ENCODE measurements at regions not wholly inside any gene's neighbourhood (a gene's known extent, or its start where the extent isn't known, plus 50 kb on each side); places are given as distances from the start of the nearest gene placed in this dataset.

DNA sequence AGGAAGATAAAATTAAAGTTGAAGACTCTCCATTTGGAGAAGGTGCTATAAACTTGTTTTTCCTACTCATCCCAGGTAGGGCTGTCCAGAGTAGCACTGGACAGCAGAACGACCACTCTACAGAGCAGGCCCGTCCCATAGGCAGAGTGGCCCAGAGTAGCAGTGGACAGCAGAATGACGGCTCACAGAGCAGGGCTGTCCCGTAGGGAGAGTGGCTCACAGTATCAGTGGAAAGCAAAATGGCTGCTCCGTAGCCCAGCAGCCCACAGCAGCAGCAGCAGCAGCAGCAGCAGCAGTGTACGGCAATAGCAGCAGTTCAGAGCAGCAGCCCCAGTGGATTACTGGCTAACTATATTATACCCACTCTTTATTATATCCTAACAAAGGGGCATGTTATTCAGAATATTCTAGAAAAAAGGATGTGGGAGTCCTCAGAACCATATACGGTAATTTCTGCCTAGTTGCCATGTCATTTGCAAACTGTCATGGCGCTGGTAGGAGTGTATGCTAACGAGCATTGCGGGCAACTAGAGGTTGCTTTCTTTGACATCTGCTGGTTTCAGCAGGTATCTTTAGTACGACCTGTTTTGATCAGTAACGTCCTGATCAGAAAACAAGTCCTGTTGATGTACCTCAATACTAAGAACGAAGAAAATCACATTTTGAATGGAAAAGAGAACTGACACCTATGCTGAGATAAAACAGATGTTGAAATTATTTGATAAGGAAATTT, 567.3 kb downstream of the SLC16A7 start:
- TF ChIP-seq, protein P1, sequence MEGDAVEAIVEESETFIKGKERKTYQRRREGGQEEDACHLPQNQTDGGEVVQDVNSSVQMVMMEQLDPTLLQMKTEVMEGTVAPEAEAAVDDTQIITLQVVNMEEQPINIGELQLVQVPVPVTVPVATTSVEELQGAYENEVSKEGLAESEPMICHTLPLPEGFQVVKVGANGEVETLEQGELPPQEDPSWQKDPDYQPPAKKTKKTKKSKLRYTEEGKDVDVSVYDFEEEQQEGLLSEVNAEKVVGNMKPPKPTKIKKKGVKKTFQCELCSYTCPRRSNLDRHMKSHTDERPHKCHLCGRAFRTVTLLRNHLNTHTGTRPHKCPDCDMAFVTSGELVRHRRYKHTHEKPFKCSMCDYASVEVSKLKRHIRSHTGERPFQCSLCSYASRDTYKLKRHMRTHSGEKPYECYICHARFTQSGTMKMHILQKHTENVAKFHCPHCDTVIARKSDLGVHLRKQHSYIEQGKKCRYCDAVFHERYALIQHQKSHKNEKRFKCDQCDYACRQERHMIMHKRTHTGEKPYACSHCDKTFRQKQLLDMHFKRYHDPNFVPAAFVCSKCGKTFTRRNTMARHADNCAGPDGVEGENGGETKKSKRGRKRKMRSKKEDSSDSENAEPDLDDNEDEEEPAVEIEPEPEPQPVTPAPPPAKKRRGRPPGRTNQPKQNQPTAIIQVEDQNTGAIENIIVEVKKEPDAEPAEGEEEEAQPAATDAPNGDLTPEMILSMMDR (IDR thresholded peaks at IDR 0.05): no peak
- TF ChIP-seq POLR2A (IDR thresholded peaks at IDR 0.05): no peak
- WGBS, 2 donors: 86 to 88% methylated on average over 11 to 13 of the region's 13 CpGs
- intact Hi-C loops (cut with DNase I): no loop called here
- H3K36me3 ChIP-seq (replicated peaks in 1 of 2; ENCODE audit: insufficient read depth in 1 of 2, low read depth in 2 of 2): no peaks in the 10 kb centered on the region
- no peak overlapping the region for H3K4me3 ChIP-seq
- H3K27ac ChIP-seq: no peak overlapping the region
- no peaks in the 10 kb centered on the region for H3K27me3 ChIP-seq
- ATAC-seq (no peak), DNase-seq (no peak)
- no peaks in the 10 kb centered on the region for H3K9me3 ChIP-seq
- no peaks in the 10 kb centered on the region for H3K4me1 ChIP-seq

DNA sequence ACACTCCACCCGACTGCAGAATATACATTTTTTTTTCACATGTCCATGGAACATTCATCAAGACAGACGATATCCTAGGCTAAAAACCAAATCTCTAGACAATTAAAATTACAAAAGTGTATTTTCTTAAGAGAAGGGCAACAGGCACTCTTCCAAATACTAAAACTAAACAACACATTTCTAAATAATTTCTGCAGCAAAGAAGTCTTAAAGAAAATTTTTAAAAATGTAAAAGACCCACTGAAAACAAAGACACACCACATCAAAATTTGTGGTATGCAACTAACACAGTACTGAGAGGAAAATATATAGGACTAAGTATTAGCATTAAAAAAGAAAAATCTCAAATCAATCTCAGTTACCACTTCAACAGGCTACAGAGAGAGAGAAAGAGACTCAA, 570.0 kb downstream of the SLC16A7 start:
- intact Hi-C loops (cut with DNase I): no loop called here
- H3K9me3 ChIP-seq: no peaks in the 10 kb centered on the region
- no peaks in the 10 kb centered on the region for H3K27me3 ChIP-seq
- H3K4me3 ChIP-seq: no peak overlapping the region
- H3K27ac ChIP-seq: no peak overlapping the region
- WGBS, 2 donors: 65 to 74% methylated on average over 2 of the region's 2 CpGs
- H3K4me1 ChIP-seq: peaks cover 4% of the 10 kb centered on the region
- no peaks in the 10 kb centered on the region for H3K36me3 ChIP-seq (replicated peaks in 1 of 2; ENCODE audit: insufficient read depth in 1 of 2, low read depth in 2 of 2)
- DNase-seq (no peak), ATAC-seq (no peak)
- no peak for TF ChIP-seq POLR2A (IDR thresholded peaks at IDR 0.05)
- TF ChIP-seq, protein P1 (IDR thresholded peaks at IDR 0.05): no peak

GRCh38 chr12:60168441-60168840, 572.6 kb downstream of the SLC16A7 start:
- no peaks in the 10 kb centered on the region for H3K9me3 ChIP-seq
- DNase-seq (no peak), ATAC-seq (no peak)
- peaks cover 9% of the 10 kb centered on the region for H3K4me1 ChIP-seq
- no peak for TF ChIP-seq POLR2A (IDR thresholded peaks at IDR 0.05)
- TF ChIP-seq, protein P1 (IDR thresholded peaks at IDR 0.05): no peak
- no peaks in the 10 kb centered on the region for H3K36me3 ChIP-seq (replicated peaks in 1 of 2; ENCODE audit: insufficient read depth in 1 of 2, low read depth in 2 of 2)
- WGBS, 2 donors: 57 to 66% methylated on average over 5 of the region's 5 CpGs
- intact Hi-C loops (cut with DNase I): no loop called here
- no peaks in the 10 kb centered on the region for H3K27me3 ChIP-seq
- H3K4me3 ChIP-seq: no peak overlapping the region
- no peak overlapping the region for H3K27ac ChIP-seq

DNA sequence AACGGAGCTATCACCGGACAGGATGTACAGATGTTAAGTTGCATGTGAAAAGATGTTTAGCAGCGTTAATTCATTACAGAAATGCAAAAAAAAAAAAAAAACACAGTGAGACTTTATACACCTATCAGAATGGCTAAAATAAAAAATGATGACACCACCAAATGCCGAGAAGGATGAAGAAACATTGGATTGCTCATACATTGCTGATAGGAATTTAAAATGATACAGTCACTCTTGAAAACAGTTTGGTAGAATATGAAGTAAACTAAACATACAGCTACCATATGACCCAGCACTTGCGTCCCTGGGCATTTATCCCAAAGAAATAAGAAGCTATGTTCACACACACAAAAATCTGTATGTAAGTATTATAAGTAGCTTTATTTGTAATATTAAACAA, 574.1 kb downstream of the SLC16A7 start:
- H3K9me3 ChIP-seq: no peaks in the 10 kb centered on the region
- no peak overlapping the region for H3K4me3 ChIP-seq
- ATAC-seq (no peak), DNase-seq (no peak)
- intact Hi-C loops (cut with DNase I): no loop called here
- H3K27ac ChIP-seq: no peak overlapping the region
- no peaks in the 10 kb centered on the region for H3K36me3 ChIP-seq (replicated peaks in 1 of 2; ENCODE audit: insufficient read depth in 1 of 2, low read depth in 2 of 2)
- no peaks in the 10 kb centered on the region for H3K27me3 ChIP-seq
- 90 to 92% methylated on average over 5 of the region's 5 CpGs for WGBS, 2 donors
- TF ChIP-seq, protein P1 (IDR thresholded peaks at IDR 0.05): no peak
- no peak for TF ChIP-seq POLR2A (IDR thresholded peaks at IDR 0.05)
- H3K4me1 ChIP-seq: peaks cover 15% of the 10 kb centered on the region
